HG02938 (cell line): ENCODE measurements at regions not wholly inside any gene's neighbourhood (a gene's known extent, or its start where the extent isn't known, plus 50 kb on each side); places are given as distances from the start of the nearest gene placed in this dataset.

Experiments used
- ATAC-seq: cut with Tn5 transposase; IDR thresholded peaks from one replicate; pipeline ENCODE4 v1.9.1; 2021; ENCODE audit warnings: mild to moderate bottlenecking, moderate library complexity; ENCODE audit not compliant: unreplicated experiment

DNA sequence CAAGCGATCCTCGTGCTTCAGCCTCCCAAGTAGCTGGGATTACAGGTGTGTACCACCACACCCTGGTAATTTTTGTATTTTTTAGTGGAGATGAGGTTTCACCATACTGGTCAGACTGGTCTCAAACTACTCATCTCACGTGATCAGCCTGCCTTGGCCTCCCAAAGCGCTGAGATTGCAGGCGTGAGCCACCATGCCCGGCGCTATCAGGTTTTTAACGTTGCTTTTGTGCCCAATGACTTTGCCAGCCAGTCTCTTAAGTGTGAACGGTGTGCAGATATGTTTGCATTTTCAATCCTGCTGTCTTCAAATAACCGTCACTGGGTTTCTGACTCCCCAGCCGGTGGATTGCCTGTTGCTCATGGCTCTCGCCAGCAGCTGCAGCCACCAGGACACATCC is 201.8 kb upstream of the PPP2R2D start:
- ATAC-seq = no peak

DNA sequence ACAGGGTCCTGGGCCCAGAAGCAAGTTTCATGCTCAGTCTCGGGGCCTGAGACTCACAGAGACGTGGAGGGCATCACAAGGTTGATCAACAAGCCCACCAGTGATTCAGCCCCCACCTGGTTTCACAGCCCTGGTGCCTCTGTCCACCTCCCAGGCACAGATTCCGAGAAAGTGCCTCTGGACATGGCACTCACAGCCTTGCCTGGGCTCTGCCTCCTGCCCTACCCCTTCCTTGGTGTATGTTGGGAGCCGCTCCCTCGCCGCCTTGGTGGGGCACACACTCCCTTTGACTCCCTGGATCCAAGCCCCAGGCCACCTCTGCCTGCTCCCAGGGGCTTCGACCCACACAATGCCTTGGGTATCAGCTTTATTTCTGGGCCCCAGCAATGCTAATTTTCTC is 200.8 kb upstream of the PPP2R2D start:
- ATAC-seq = no peak

DNA sequence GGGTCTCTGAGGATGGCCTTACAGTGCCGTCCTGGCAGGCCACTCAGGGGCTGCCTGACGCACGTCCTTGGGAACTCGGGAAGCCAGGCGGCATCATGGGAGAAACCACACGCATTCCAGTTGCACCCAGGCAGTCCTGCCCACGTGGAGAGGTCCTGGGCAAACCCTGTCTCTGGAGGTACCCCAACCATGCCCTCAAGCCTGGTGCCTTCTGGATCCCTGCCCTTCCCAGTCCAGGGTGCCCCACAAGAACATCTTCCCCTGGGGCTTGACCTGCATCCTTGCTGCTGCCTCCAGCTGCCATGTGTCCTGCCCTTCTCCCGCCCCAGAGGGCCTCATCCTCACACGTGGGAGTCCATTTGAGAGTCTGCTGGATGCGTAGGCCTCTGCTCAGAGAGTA is 200.3 kb upstream of the PPP2R2D start:
- no peak for ATAC-seq

DNA sequence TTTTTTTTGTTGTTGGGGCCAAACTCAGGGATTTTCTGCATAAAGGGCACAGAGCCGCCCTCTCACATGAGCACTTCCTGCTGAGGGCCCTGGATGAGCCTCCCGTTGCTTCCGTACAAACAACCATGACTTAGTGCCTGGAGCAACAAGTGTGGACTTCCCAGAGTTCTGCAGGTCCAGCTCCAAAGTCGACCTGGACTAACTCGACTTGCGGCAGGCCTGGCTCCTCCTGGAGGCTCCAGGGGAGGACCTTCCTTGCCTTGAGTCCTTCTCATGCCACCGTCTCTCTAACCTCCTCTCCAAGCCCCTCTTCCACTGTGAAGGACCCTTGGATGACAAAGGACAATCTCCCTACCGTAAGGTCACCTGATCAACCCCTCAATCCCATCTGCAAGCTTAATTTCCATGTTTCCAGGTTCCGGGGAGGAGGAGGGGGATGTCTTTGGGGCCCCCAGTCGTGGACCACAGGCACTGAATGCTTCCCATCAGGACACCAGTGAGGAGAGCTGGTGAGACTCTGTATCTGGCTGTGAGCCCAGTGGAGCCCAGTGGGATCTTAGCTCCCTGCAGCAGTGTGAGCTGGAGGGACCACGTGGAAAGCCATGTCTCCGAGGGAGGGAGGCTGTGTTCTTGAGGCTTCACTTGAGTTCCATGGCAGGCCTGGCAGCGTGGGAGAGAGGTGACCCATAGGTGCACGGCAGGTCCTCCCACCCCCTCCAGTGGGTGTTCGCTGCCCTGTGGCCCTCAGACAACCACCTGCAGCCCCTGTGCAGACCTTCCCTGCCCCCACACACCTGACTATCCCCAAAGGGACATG is 199.5 kb upstream of the PPP2R2D start:
- no peak for ATAC-seq

DNA sequence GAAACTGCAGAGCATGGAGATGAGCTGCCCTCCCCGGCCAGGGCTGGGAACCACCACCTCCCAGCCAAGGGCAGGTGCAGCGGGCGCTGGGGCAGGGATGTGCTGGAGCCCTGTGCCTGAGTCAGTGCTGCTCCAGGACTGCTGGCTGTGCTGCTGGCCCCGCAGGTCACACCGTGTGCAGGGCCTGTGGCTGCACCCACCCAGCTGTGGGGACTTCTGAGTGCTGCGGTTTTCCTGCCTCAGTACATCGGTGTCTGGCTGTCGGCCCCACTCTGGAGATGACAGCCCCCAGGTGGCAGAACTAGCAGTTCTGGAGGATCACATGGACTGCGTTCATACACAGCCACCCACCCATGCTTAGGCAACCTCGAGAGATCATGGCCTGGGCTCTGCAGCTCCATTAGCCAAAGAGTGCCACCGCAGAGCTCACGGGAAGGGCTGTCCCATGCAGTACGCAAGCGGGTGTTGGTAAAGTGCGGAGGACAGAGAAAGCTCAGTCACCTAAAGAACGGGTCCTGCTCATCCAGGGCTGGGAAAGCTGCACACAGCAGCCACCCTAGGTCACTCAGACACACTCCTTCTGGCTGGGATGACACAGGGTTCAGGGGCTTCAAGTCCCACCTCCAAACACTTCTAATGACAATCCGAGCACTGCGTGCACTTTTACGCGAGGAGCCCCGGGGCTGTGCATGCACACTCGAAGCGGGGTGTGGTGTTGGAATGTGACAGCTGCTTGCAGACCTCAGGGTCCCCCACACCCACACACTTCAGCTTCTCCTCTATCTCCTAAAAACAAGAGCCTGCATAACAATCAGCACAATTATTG is 198.1 kb upstream of the PPP2R2D start:
- ATAC-seq = no peak

DNA sequence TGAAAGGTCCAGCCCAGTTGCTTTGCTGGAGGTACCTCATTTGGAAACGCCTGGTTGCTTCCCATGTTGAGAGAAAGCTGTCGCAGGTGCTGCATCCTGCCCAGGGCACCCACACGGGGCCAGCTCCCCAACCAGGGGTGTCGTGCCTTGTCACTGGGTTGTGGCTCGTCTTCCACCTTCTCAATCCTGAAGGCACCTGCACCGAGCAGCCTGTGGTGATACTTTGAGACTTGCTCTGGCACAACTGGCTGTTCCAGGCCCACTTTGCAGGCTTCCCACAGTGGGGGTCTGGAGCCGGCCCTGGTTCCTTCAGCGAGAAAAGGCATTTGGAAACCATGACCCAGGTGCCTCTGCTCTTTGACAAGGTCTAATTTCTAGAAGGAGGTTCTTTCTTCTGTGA is 197.3 kb upstream of the PPP2R2D start:
- no peak for ATAC-seq

DNA sequence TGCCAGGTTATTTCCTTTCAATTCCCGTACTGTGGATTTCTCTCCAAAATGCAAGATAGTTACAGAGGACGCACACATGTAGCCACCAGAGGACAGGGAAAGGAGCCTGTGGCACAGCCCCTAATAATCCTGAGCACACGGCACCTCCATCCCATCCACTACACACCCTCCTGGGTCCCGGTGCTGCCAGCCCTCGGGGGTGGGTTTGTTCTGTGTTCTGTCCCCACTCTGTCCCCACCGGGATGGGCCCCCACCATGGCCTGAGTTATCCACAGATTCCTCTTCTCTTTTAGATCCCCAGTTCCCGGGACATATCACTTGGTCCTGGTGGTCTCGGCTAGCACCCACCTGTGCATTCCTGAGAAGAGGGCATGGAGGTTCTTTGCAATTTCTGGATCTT is 196.9 kb upstream of the PPP2R2D start:
- ATAC-seq = no peak

DNA sequence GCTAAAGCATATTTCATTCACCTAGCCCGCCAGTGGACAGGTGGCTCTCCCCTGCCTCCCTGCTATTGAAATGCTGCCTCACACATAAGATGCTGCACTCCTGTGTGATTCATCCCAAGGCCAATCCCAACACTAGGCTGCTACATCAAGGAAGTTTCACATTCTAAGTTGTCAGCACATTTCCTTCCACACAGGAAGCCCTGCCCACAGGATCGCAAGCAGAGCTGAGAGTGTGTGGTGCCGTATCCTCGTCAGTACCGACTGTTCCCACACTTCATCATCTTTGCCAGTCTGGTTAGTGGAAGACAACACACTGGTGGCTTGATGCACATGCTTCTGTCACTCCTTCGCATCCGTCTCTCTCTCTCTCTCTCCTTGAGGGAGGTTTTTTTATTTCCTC is 194.3 kb upstream of the PPP2R2D start:
- ATAC-seq = no peak

DNA sequence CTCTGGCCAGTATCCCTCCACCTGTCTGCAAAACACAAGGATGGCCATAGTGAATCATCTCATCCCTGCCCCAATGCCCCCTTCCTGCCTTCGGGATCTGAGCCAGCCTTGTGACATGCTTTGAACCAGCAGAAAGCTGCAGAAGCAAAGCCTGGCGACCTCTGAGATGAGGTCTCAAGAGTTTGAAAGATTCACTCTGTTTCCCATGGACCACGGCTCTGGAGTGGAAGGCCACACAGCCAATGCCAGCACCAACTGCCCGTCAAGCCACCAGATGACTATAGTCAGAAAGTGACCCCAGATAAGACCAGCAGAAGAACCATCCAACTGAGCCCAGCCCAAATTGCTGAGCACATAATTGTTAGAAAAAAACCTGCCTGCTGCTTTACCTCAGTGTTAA is 193.9 kb upstream of the PPP2R2D start:
- ATAC-seq = no peak

DNA sequence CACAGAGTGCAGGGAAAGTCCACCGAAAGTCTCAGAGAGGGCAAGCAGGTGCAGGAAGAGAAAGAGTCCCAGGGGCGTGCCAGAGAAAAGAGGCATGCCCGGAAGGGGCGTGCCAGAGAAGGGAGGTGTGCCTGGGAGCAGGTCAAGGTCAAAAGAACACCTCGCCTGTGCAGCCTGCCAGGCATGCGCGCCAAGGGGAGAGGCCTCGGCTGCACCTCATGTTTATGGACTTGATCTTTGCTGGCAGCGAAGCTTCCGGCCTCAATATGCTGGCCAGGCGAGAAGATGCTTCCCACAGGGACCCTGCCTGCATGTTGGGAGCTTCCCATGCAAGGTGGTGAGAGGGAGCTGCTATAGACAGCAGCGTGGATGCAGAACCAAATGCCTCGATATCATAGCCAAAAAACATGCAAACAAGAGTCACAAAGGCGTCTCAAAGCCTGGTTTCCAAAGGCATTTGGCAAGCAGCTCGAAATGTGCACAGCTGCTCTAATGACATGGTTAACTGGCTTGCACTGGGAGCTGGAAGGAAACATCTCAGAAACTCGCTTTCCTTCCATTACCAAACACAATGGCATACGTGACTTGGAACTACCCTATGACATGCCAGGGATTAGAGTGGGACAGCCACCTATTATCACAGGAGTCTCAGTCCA is 192.5 kb upstream of the PPP2R2D start:
- ATAC-seq = no peak

DNA sequence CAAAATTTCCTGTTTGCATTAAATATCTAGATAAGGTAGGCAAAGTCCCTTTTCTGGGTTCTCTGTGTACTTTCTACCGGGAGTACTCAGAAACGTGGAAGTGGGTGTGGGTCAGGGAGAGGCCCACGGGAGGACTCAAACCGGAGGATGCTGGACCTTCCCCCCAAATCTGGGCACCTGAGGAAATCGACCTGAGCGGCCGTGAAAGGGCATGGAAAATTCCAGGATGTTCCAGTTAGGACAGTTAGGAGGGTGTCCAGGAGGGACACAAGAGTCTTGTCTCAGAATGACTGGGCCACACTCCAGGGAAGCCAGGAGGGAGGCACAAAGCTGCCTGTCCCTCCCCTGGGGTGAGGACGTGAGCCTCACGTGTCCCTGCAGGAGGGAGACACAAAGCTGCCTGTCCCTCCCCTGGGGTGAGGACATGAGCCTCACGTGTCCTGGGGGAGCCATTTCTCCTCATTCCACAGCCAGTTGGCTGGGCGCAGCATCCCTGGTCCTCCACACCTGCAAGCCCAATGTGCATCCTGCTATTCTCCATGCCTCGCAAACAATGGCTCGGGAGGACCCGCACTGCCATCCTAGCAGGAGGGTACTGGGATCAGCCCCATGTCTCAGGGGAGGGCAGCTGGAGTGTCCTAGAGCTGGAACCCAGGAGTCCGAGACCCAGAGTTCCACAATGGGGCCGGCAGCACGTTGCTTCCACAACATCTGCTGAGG is 190.5 kb upstream of the PPP2R2D start:
- ATAC-seq = no peak

DNA sequence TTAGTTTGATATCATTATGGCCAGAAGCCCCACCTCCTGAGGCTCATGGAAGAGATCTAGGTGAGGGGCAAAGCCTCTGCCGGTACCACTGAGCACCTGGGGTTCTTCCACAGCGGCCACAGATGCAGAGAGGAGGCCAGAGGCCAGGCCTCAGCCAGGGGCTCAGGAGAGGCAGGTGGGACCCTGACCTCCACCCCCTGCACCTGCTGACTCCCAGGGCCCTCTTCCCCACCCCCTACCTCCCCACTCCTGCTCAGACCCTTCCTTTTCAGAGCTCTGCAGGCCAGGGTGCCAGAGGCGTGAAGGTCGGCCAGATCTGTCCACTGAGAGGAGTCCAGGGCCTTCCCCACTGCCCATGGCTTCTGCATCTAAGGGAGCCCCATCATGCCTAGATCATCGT is 178.7 kb upstream of the PPP2R2D start:
- no peak for ATAC-seq

DNA sequence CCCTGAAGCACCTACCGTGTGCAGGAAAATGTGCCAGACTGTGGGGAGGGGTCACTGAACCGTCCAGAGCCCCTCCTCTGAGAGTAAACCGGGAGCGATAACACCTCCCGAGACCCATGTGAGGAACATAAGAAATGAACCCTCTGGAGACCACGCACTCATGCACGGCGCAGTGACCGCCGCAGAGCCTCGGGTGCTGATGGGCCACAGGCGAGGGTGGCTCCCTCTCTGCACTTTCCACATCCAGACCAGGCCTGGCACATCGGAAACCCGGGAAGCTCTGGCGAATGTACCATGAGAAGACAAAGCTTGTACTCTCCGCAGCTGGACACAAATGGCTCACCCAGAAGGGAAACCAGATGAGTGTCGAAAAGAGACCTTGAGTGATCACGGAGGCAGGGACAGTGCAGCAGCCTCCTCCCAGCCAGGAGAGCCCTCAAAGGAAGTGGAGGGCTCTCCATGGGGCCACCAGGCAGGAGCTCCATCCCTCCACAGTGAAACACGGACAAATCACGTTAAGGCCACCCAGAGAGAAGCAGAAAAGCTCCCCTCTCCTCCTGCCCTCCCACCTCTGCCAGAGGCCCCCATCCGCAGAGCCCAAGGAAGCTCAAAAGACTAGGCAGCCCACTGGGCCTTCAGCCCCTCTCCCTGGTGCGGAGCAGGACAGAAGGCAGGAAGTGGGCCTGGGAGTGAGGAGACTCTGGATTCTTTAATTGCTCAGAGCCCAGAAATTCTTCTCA is 178.1 kb upstream of the PPP2R2D start:
- ATAC-seq = no peak

DNA sequence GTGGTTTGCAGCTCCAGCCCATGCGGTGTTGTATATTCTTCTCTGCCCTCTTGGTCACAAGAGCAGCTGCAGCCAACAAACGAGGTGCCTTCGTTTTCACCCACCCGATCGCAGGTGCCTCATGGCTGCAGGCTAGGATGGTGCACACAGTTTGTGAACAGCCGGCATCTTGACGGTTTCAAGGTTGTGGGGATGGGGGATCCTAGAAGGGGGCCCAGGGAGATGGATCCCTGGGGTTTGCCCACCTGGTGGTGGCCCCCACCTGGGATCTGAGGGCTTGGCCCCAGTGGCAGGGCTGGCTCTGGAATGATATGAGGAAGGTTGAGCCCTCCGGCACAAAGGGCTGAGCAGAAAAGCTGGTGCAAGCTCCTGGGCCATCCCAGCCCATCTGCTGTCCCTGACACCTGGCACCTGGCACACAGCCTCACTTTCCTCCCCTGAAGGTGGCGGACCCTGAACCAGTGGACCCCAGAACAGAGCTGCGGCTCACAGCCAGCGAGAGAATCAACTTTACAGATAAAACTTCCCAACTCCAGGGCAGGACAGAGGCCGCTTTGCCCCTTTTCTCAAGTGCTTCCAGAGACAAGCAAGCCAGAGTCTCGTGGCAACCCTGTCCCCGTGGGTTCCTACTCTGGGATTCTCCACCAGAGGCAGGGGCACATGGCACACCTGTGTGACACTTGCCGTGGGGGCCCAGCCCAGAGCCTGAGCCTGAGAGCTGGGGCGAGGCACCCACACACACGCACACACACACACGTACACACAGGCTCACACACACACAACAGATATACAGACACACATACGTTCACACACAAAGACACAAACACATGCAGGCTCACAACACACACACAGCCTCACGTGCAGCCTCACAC is 177.3 kb upstream of the PPP2R2D start:
- ATAC-seq = no peak

DNA sequence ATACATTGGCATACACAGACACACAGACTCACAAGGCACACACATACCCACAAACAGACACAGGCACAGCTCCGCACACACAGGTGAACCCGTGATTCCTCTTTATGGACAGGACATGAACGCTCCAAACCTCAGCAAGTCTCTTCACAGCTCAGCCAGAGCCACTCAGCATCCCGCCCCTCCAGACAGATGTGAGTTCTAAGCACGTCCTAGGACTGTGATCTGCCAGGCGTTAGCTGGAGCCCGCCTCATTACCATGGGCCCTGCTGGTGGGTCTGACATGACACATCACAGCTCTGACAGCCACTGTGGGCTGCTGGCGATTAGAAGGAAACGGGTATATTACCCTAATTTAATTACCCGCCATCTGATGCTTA is 176.7 kb upstream of the PPP2R2D start:
- ATAC-seq = no peak

DNA sequence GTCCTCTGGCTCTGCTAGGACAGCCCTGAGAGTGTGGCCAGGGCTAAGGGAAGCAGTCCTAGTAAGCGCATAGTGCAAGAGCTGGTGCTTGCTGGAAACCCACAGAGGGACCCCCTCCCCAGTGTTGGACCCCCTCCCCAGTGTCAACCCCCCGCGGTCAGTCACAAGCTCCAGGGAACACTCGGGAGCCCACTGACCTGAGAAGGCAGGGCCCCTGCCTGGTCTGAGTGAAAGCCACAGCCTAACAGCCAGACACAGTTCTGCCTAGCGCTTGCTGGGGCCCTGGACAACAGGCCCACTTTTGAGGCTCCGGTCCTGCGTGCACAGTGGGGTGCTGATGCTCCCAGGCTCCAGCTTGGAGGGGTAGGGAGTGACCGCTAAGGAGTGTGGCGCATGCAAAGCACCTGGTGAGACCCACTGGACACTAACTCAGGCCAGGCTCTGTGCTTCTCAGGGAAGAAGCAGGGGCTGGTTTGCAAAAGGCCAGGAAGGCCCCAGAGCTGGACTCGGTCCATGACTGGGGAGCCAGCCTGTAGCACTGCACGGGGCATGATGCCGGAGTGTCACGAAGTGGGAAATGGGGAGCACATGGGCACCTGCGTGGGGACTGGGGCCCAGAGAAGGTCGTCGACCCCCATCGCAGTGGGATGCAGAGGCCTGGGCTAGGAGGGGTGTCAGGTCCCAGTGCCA is 175.8 kb upstream of the PPP2R2D start:
- ATAC-seq = no peak

DNA sequence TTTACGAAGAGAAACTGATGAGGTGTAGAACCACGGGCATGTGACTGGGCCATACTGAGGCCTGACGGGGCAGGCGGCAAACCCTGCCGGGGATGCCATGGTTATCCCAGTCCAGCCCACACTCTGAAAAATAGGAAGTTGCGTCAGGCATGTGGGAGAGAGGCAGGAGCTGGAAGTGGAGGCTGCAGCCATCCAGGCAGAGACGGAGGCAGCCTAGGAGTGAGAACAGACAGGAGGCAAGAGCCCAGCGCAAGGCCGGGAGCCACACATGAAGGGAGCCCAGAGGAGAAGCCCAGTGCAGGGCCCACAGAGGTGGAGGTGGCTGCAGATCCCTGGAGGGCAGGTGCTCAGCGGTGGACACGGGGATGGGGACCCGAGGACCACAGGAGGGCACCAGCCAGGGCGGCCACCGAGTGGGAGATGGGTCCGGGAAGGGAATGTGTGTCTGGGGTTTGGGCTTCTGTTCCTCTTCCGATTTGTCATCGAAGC is 175.2 kb upstream of the PPP2R2D start:
- ATAC-seq = no peak

DNA sequence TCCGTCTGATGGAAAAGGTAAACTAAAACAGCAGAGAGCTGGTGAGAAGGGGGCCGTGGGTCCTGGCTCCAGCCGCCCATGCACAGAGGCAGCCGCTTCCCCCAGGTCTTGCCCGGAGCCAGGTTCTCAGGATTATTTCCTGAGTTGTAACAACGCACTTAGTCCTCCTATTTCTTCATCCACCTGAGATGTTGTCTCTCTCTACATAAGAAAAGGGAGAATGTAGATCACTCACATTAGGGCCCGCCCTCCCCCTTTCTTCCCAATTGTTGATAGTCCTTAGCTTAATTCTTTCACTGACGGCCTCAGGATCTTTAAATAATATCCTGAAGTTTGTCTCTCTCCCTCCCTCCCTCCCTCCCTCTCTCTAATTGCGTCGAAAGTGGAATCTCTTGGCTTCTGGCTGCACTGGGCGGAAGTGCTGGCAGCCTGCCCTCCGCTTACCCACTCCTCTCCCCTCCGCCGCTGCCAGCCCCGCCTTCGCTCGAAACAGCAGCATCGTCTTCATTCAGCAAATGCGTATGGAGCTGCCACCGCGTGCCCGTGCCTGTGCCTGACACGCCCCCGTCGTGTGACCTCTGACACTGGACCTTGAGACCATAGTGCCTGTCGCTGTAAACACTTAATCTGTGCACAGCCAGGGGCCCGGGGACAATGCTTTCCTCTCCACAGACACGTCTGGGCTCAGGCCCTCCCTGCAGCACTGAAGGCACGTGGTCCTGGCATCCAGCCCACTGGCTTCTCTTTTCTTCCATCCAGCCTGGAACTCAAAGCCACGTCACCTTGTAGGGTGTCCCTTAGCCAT is 174.5 kb upstream of the PPP2R2D start:
- no peak for ATAC-seq
